H1 (cell line): ENCODE measurements at regions not wholly inside any gene's neighbourhood (a gene's known extent, or its start where the extent isn't known, plus 50 kb on each side); places are given as distances from the start of the nearest gene placed in this dataset.

Experiments
- CTCF ChIA-PET: fragments of 300-600 bp; sonication (Branson Sonifier 250); formaldehyde crosslinking; loops from one replicate; lab custom pipeline; 2021; ENCODE audit not compliant: partially characterized antibody; lab: Charles Lee
- POLR2A ChIA-PET: fragments of 300-600 bp; sonication (Branson Sonifier 250); formaldehyde crosslinking; loops from one replicate; lab custom pipeline; 2021; ENCODE audit warnings: inconsistent platforms; ENCODE audit not compliant: partially characterized antibody; lab: Charles Lee
- DNase-seq, 2 experiments: peaks; one replicate each; pipeline versions ENCODE4 v3.0.0 to v3.0.0-alpha.2; 2010 to 2022; ENCODE audit warnings: low spot score in 2 of 2, low read depth in 1 of 2, mixed read lengths in 1 of 2
- FAIRE-seq: peaks from 2 replicates; lab custom pipeline; 2011; peaks lifted over from hg19 to GRCh38; lab: Jason Lieb, UNC
- H2AFZ ChIP-seq: 2 replicates; pipeline ENCODE4 v1.8.1; 2012; ENCODE audit warnings: low read length, inconsistent platforms
- H2AK5ac ChIP-seq: 2 replicates; pipeline ENCODE4 v1.6.1; 2013; ENCODE audit warnings: low read depth, low read length
- H2BK120ac ChIP-seq: replicated peaks from 2 replicates; pipeline ENCODE3; 2013; ENCODE audit warnings: low read depth, low read length, inconsistent platforms
- H2BK12ac ChIP-seq: 2 replicates; pipeline ENCODE4 v1.6.1; 2013; ENCODE audit warnings: low read depth, low read length
- H2BK15ac ChIP-seq: 2 replicates; pipeline ENCODE4 v1.6.1; 2013; ENCODE audit warnings: low read length
- H2BK20ac ChIP-seq: 2 replicates; pipeline ENCODE4 v1.6.1; 2013; ENCODE audit warnings: low read length
- H2BK5ac ChIP-seq: 2 replicates; pipeline ENCODE4 v1.6.1; 2013; ENCODE audit warnings: low read depth, low read length
- H3K14ac ChIP-seq: 2 replicates; pipeline ENCODE4 v1.6.1; 2013; ENCODE audit warnings: inconsistent platforms; ENCODE audit not compliant: insufficient read length
- H3K18ac ChIP-seq: 2 replicates; pipeline ENCODE4 v1.6.1; 2013; ENCODE audit warnings: low read length; ENCODE audit errors: extremely low read depth
- H3K23ac ChIP-seq: 2 replicates; pipeline ENCODE4 v1.6.1; 2013; ENCODE audit warnings: inconsistent platforms; ENCODE audit not compliant: insufficient read length
- H3K23me2 ChIP-seq: 2 replicates; pipeline ENCODE4 v1.6.1; 2013; ENCODE audit warnings: low read depth, low read length
- H3K27ac ChIP-seq: 2 replicates; pipeline ENCODE4 v1.6.1; 2011; ENCODE audit warnings: low read depth, low read length, inconsistent platforms
- H3K27me3 ChIP-seq, 4 experiments: replicated peaks in 1 of 4; 1 replicate in 1 of 4; 2 replicates in 3 of 4; pipeline versions ENCODE4 v1.6.1 to v1.8.1; 2011 to 2013; ENCODE audit warnings: low read length in 3 of 4, mild to moderate bottlenecking in 3 of 4, inconsistent platforms in 2 of 4, mixed read lengths in 2 of 4, moderate library complexity in 1 of 4; ENCODE audit not compliant: control insufficient read depth in 3 of 4, insufficient read depth in 3 of 4; ENCODE audit errors: extremely low read depth in 1 of 4
- H3K36me3 ChIP-seq, 4 experiments: 2 replicates each; pipeline versions ENCODE4 v1.6.1 to v1.8.1; 2011 to 2013; ENCODE audit warnings: mild to moderate bottlenecking in 4 of 4, low read length in 3 of 4, moderate library complexity in 2 of 4, control low read depth in 1 of 4, inconsistent platforms in 1 of 4; ENCODE audit not compliant: insufficient read depth in 4 of 4, control insufficient read depth in 2 of 4
- H3K4ac ChIP-seq: replicated peaks from 2 replicates; pipeline ENCODE3; 2013; ENCODE audit warnings: low read length, low read depth, mixed read lengths, inconsistent platforms; ENCODE audit not compliant: insufficient read length
- H3K4me1 ChIP-seq, 4 experiments: replicated peaks in 1 of 4; 1 replicate in 1 of 4; 2 replicates in 3 of 4; pipeline versions ENCODE4 v1.6.1 to v1.8.1; 2011 to 2013; ENCODE audit warnings: low read length in 3 of 4, inconsistent platforms in 2 of 4, mixed read lengths in 1 of 4; ENCODE audit not compliant: insufficient read depth in 4 of 4, control insufficient read depth in 3 of 4
- H3K4me2 ChIP-seq, 2 experiments: 2 replicates each; pipeline versions ENCODE4 v1.6.1 to v1.8.1; 2011 to 2013; ENCODE audit warnings: low read depth in 2 of 2, low read length in 2 of 2, control low read depth in 1 of 2, inconsistent platforms in 1 of 2, mild to moderate bottlenecking in 1 of 2; ENCODE audit not compliant: insufficient read depth in 1 of 2
- H3K4me3 ChIP-seq, 4 experiments: fragments of 200-600, 300-600 bp in 1 of 4; sonication (generic), shearing (Covaris generic), sonication (Bioruptor Twin) in 1 of 4; 2 replicates each; pipeline versions ENCODE4 v1.5.1 to v1.8.1; 2011 to 2016; ENCODE audit warnings: low read length in 4 of 4, low read depth in 3 of 4, control low read depth in 2 of 4, inconsistent platforms in 2 of 4, mild to moderate bottlenecking in 2 of 4, mixed read lengths in 1 of 4, moderate library complexity in 1 of 4; ENCODE audit not compliant: insufficient read depth in 2 of 4; ENCODE audit errors: extremely low read depth in 1 of 4
- H3K56ac ChIP-seq: replicated peaks from 2 replicates; pipeline ENCODE3; 2013; ENCODE audit warnings: low read depth, mild to moderate bottlenecking, mixed read lengths, low read length, inconsistent platforms; ENCODE audit not compliant: insufficient read length
- H3K79me1 ChIP-seq: 2 replicates; pipeline ENCODE4 v1.6.1; 2013; ENCODE audit warnings: low read depth, low read length, control low read depth
- H3K79me2 ChIP-seq, 2 experiments: 2 replicates each; pipeline versions ENCODE4 v1.6.1 to v1.8.1; 2012 to 2013; ENCODE audit warnings: low read length in 2 of 2, mild to moderate bottlenecking in 2 of 2, inconsistent platforms in 1 of 2; ENCODE audit not compliant: insufficient read depth in 2 of 2, control insufficient read depth in 1 of 2
- H3K9ac ChIP-seq, 4 experiments: replicated peaks in 1 of 4; 1 replicate in 1 of 4; 2 replicates in 3 of 4; pipeline versions ENCODE4 v1.6.1 to v1.8.1; 2011 to 2013; ENCODE audit warnings: low read depth in 3 of 4, low read length in 3 of 4, control low read depth in 2 of 4, mild to moderate bottlenecking in 2 of 4, moderate library complexity in 2 of 4, inconsistent platforms in 1 of 4; ENCODE audit errors: extremely low read depth in 1 of 4
- H3K9me3 ChIP-seq, 2 experiments: 2 replicates each; pipeline versions ENCODE4 v1.6.1 to v1.8.1; 2012 to 2013; ENCODE audit warnings: mild to moderate bottlenecking in 2 of 2, moderate library complexity in 2 of 2, control low read depth in 1 of 2, inconsistent platforms in 1 of 2, low read depth in 1 of 2, low read length in 1 of 2, mixed read lengths in 1 of 2; ENCODE audit not compliant: insufficient read depth in 2 of 2
- H4K20me1 ChIP-seq, 2 experiments: replicated peaks in 1 of 2; 2 replicates each; pipeline versions ENCODE3 to v1.8.1; 2011 to 2013; ENCODE audit warnings: inconsistent platforms in 2 of 2, low read length in 2 of 2, mild to moderate bottlenecking in 1 of 2; ENCODE audit not compliant: insufficient read depth in 2 of 2, control insufficient read depth in 1 of 2
- H4K5ac ChIP-seq: 2 replicates; pipeline ENCODE4 v1.6.1; 2013; ENCODE audit warnings: low read length, low read depth, mixed read lengths, inconsistent platforms; ENCODE audit not compliant: insufficient read length
- H4K8ac ChIP-seq: 2 replicates; pipeline ENCODE4 v1.8.0; 2013; ENCODE audit warnings: mild to moderate bottlenecking, moderate library complexity, low read length, inconsistent platforms; ENCODE audit not compliant: insufficient read depth; ENCODE audit errors: extremely low read depth
- H4K91ac ChIP-seq: replicated peaks from 2 replicates; pipeline ENCODE3; 2013; ENCODE audit warnings: low read length, mixed read lengths, inconsistent platforms; ENCODE audit not compliant: insufficient read length
- ASH2L ChIP-seq: fragments of 200-600, 300-600 bp; sonication (generic); IDR thresholded peaks from one replicate; pipeline ENCODE4 v1.7.1; 2017; ENCODE audit warnings: low read length
- BACH1 ChIP-seq: IDR thresholded peaks from 2 replicates; pipeline ENCODE4 v1.6.1; 2012; ENCODE audit warnings: low read length, improper control_type of control experiment
- MAX ChIP-seq: IDR thresholded peaks from 2 replicates; pipeline ENCODE4 v1.6.1; 2012; ENCODE audit warnings: inconsistent platforms
- WGBS, 2 experiments: shearing (Covaris generic) in 1 of 2; methylation state at CpG; one replicate each; pipeline versions ENCODE4 v1.1.6 to v1.1.7; 2013 to 2015; ENCODE audit warnings: low lambda C conversion rate in 2 of 2, mixed read lengths in 2 of 2, inconsistent platforms in 1 of 2, low coverage in 1 of 2, missing lambda C conversion rate in 1 of 2; ENCODE audit not compliant: insufficient replicate concordance in 2 of 2, insufficient coverage in 1 of 2, insufficient read length in 1 of 2; ENCODE audit errors: extremely low coverage in 1 of 2, missing lambda C conversion rate in 1 of 2; 5-methylcytosine and 5-hydroxymethylcytosine counted together
- TF ChIP-seq, protein P1 (sequence below): IDR thresholded peaks from 2 replicates; pipeline ENCODE4 v1.6.1; 2011; ENCODE audit warnings: low read depth, mild to moderate bottlenecking, low read length; ENCODE audit not compliant: insufficient read depth

DNA sequence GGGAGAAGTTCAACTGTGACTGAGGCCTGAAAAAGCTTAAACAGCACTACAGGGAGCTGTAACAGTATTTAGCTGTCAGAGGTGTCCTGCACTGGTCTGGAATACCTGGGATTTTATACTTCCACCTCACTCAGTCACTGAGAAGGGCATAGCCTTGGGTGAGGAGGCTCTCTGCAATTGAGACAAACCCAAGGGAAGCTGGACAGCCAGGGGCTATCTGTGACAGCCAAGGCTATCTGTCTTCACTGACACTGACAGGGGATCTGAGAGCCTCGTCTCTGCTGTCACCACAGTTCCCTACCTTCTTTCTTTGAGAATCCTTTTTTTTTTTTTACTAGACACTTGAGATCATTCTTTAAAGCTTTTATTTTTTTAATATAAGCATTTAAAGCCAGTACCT, 356.2 kb upstream of the CD180 start:
- no peak overlapping the region for H3K18ac ChIP-seq
- H3K79me2 ChIP-seq, result no peaks in the 10 kb centered on the region
- H3K9ac ChIP-seq, result peak overlapping the region in 1 of 4 experiments; percentile 11; a peak in 1 of 7 replicates
- peak overlapping the region; percentile 4; the same call in 1 of the 2 replicates for H2AFZ ChIP-seq
- no peak overlapping the region for H4K8ac ChIP-seq
- H3K79me1 ChIP-seq, result no peaks in the 10 kb centered on the region
- no peaks in the 10 kb centered on the region for H3K9me3 ChIP-seq
- H3K36me3 ChIP-seq, result no peaks in the 10 kb centered on the region; a peak in 1 of 8 replicates
- no peak overlapping the region for H2BK5ac ChIP-seq
- no peaks in the 10 kb centered on the region for H3K4me1 ChIP-seq
- H3K23me2 ChIP-seq, result no peaks in the 10 kb centered on the region
- no peak overlapping the region for H2BK20ac ChIP-seq
- H3K14ac ChIP-seq, result no peak overlapping the region
- no peak overlapping the region for H3K23ac ChIP-seq
- no peak overlapping the region for H3K27ac ChIP-seq
- H2BK12ac ChIP-seq, result no peak overlapping the region
- POLR2A ChIA-PET, result no interaction called here
- H3K27me3 ChIP-seq, result no peaks in the 10 kb centered on the region
- H2BK120ac ChIP-seq, result no peak overlapping the region
- TF ChIP-seq MAX (no peak), ASH2L (no peak), BACH1 (no peak)
- TF ChIP-seq, protein P1, sequence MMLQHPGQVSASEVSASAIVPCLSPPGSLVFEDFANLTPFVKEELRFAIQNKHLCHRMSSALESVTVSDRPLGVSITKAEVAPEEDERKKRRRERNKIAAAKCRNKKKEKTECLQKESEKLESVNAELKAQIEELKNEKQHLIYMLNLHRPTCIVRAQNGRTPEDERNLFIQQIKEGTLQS, result no peak
- FAIRE-seq (no peak), DNase-seq (no peak)
- WGBS, 2 experiments, result 96% methylated on average over 1 of the region's 1 CpG; no CpG with 5 or more reads in 1 of the 2 experiments
- CTCF ChIA-PET, result interaction anchor here (0.6 to 0.7 kb wide), 2 partner anchors 10 to 119 kb away, joined by 3 read pairs; no protein-coding TSS in a partner anchor
- H4K91ac ChIP-seq, result no peak overlapping the region
- no peaks in the 10 kb centered on the region for H4K20me1 ChIP-seq
- no peak overlapping the region for H3K56ac ChIP-seq
- H3K4me3 ChIP-seq, result no peak overlapping the region
- H2AK5ac ChIP-seq, result no peak overlapping the region
- H4K5ac ChIP-seq, result no peak overlapping the region
- H3K4ac ChIP-seq, result no peak overlapping the region
- H2BK15ac ChIP-seq, result no peak overlapping the region
- H3K4me2 ChIP-seq, result no peak overlapping the region
